Progenitor cell of endocrine pancreas (in vitro differentiated cells): ENCODE measurements at regions not wholly inside any gene's neighbourhood (a gene's known extent, or its start where the extent isn't known, plus 50 kb on each side); places are given as distances from the start of the nearest gene placed in this dataset.

Experiments used
- DNase-seq: peaks from one replicate; pipeline ENCODE4 v3.0.0; 2021; ENCODE audit warnings: low spot score; ENCODE audit not compliant: unreplicated experiment
- H3K27ac Mint-ChIP-seq: 2 replicates; pipeline ENCODE4 v1.8.0; 2021; ENCODE audit warnings: mild to moderate bottlenecking, moderate library complexity, mixed read lengths
- H3K27me3 Mint-ChIP-seq: 2 replicates; pipeline ENCODE4 v1.8.0; 2021; ENCODE audit warnings: mixed read lengths
- H3K36me3 Mint-ChIP-seq: 2 replicates; pipeline ENCODE4 v1.8.0; 2022; ENCODE audit warnings: mixed read lengths; ENCODE audit not compliant: insufficient read depth
- H3K4me1 Mint-ChIP-seq: 2 replicates; pipeline ENCODE4 v1.8.0; 2021; ENCODE audit warnings: low read depth, mixed read lengths
- H3K4me3 Mint-ChIP-seq: 2 replicates; pipeline ENCODE4 v1.8.0; 2021; ENCODE audit warnings: low read depth, mild to moderate bottlenecking, moderate library complexity, mixed read lengths
- H3K9me3 Mint-ChIP-seq: 2 replicates; pipeline ENCODE4 v1.8.0; 2021; ENCODE audit warnings: low read depth, mixed read lengths
- TF ChIP-seq, protein P1 (sequence below): fragments of 200-600 bp; sonication (generic); IDR thresholded peaks from one replicate; pipeline ENCODE4 v1.5.0; 2021; ENCODE audit warnings: antibody characterized with exemption, mild to moderate bottlenecking; ENCODE audit not compliant: unreplicated experiment

DNA sequence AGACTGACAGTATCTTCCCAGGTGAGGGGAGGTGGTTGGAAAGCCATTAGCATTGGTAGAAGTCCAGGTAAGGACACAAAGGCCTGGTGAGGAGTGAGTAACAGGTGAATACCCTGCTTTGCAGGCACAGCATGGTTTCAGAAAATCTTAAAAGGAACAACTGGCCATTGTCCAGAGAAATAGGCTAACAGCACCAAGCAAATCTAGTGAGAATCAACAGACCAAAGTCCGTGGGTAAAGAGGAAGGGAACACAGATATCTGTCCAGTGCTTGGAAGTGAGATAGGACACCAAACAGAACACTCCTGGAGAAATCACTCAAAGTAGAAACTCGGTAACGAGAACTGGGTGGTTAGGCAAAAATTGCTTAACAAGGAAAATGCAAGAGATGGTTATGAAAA lies 88.8 kb upstream of the RPRM start:
- no peak for DNase-seq
- Mint-ChIP-seq H3K27me3 (no peaks in the 10 kb centered on the region), H3K9me3 (peaks cover 2% of the 10 kb centered on the region), H3K4me3 (no peak overlapping the region), H3K36me3 (no peaks in the 10 kb centered on the region), H3K4me1 (peaks cover 7% of the 10 kb centered on the region), H3K27ac (no peak overlapping the region)
- TF ChIP-seq, protein P1, sequence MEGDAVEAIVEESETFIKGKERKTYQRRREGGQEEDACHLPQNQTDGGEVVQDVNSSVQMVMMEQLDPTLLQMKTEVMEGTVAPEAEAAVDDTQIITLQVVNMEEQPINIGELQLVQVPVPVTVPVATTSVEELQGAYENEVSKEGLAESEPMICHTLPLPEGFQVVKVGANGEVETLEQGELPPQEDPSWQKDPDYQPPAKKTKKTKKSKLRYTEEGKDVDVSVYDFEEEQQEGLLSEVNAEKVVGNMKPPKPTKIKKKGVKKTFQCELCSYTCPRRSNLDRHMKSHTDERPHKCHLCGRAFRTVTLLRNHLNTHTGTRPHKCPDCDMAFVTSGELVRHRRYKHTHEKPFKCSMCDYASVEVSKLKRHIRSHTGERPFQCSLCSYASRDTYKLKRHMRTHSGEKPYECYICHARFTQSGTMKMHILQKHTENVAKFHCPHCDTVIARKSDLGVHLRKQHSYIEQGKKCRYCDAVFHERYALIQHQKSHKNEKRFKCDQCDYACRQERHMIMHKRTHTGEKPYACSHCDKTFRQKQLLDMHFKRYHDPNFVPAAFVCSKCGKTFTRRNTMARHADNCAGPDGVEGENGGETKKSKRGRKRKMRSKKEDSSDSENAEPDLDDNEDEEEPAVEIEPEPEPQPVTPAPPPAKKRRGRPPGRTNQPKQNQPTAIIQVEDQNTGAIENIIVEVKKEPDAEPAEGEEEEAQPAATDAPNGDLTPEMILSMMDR = no peak

DNA sequence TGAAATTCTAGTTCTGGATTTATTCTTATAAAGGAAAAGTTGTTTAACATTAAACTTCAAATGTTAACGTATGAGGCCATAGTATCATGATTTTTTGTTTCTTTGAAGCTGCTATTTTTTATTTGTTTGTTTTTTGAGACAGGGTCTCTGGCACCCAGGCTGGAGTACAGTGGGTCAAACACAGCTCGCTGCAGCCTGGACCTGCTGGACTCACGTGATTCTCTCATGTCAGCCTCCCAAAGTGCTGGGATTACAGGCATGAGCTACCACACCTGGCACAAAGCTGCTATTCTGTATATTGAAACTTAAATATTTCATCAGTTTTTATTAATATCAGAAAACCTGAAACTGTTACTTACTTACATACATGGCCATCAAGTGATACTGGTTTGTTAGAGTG lies 89.5 kb upstream of the RPRM start:
- Mint-ChIP-seq H3K36me3 (no peaks in the 10 kb centered on the region), H3K27ac (no peak overlapping the region), H3K4me1 (peaks cover 7% of the 10 kb centered on the region), H3K9me3 (peaks cover 7% of the 10 kb centered on the region), H3K4me3 (no peak overlapping the region), H3K27me3 (no peaks in the 10 kb centered on the region)
- TF ChIP-seq, protein P1 = no peak
- no peak for DNase-seq

DNA sequence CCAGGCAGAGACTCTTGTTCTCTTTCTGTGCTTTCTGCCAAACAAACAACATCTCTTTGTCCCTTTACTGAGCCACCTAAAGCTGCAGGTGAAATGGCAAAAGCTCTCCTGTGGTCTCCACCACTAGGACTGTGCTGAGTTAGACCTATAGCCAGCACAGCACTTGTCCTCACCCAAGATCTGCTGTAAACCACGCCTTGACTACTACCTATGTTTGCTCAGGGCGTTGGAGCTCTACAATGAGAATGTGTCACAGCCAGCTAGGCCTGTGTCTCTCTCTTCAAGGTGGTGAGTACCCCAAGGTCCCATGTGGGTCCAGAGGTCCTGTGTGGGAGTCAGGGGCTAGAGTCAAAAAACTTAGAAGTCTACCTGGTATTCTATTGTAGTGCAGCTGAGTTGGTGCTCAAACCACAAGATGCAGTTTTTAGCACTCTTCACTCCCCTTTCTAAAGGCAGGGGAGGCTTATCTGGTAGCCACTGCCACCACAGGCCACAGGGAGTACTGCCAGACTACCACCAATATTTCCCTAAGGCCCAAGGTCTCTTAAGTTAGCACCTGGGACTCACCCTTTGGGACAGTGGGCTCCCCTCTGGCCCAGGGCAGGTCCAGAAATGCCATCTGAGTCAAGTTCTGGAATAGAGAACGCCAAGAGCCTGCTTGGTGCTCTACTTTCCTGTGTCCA lies 96.8 kb upstream of the RPRM start:
- no peaks in the 10 kb centered on the region for H3K36me3 Mint-ChIP-seq

DNA sequence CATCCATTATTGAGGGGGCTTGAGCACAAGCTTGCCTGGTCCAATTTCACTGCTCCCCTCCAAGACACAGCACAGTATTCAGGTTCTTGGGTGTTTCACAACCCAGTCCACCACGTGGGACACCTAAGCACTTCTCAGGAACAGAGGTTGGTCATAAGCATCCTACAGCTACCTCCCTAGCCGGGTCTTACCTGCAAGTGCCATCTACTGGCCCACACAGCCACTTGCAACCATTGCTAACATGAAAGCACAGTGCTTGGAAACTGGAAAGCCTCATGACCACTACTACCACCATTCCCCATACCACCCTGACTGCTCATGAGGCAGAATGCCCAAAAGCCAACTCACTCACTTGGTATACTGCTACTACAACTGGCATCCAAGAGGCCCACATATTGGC lies 105.7 kb upstream of the RPRM start:
- DNase-seq = no peak
- peaks cover 32% of the 10 kb centered on the region for H3K9me3 Mint-ChIP-seq

More for the DNA sequence above, 96.8 kb upstream of the RPRM start:
- TF ChIP-seq, protein P1 = no peak
- Mint-ChIP-seq H3K27me3 (no peaks in the 10 kb centered on the region), H3K4me1 (no peaks in the 10 kb centered on the region), H3K27ac (no peak overlapping the region), H3K4me3 (no peak overlapping the region), H3K9me3 (peaks cover 14% of the 10 kb centered on the region)
- DNase-seq = no peak

DNA sequence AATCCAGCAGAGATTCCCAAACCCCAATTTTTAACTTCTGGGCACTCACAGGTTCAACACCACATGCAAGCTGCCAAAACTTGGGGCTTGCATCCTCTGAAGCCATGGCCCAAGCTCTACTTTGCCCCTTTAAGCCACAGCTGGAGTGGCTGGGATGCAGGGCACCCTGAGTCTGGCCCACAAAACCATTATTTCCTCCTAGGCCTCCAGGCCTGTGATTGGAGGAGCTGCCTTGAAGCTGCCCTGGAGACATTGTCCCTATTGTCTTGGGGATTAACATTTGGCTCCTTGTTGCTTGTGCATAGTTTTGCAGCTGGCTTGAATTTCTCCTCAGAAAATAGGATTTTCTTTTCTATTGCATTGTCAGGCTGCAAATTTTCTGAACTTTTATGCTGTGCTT lies 109.8 kb upstream of the RPRM start:
- Mint-ChIP-seq H3K27ac (no peak overlapping the region), H3K36me3 (peaks cover 13% of the 10 kb centered on the region), H3K9me3 (peaks cover 59% of the 10 kb centered on the region)

More for the DNA sequence above, 105.7 kb upstream of the RPRM start:
- no peak overlapping the region for H3K4me3 Mint-ChIP-seq
- H3K27ac Mint-ChIP-seq = no peak overlapping the region
- H3K27me3 Mint-ChIP-seq = no peaks in the 10 kb centered on the region
- peaks cover 10% of the 10 kb centered on the region for H3K36me3 Mint-ChIP-seq
- H3K4me1 Mint-ChIP-seq = no peaks in the 10 kb centered on the region
- TF ChIP-seq, protein P1 = no peak

More for the DNA sequence above, 109.8 kb upstream of the RPRM start:
- TF ChIP-seq, protein P1 = no peak
- no peak for DNase-seq
- Mint-ChIP-seq H3K4me1 (peaks cover 4% of the 10 kb centered on the region), H3K27me3 (no peaks in the 10 kb centered on the region), H3K4me3 (no peak overlapping the region)
